Duodenal mucosa (tissue), 2 donors: ENCODE measurements at regions not wholly inside any gene's neighbourhood (a gene's known extent, or its start where the extent isn't known, plus 50 kb on each side); places are given as distances from the start of the nearest gene placed in this dataset.
"Not testable (repeated sequence)": the region's sequence is repeated elsewhere in the genome, so short reads cannot be mapped to it uniquely, and the experiment has no call there.

ENCODE experiments used
- H3K27ac ChIP-seq: one replicate; pipeline ENCODE4 v1.7.0; 2013; ENCODE audit warnings: low read depth, low read length
- H3K27me3 ChIP-seq, 2 donors: one replicate each; pipeline ENCODE4 v1.7.0; 2013; ENCODE audit warnings: low read length in 2 of 2, control low read depth in 1 of 2; ENCODE audit not compliant: insufficient read depth in 2 of 2, control insufficient read depth in 1 of 2
- H3K36me3 ChIP-seq, 2 donors: one replicate each; pipeline ENCODE4 v1.7.0; 2013; ENCODE audit warnings: low read length in 2 of 2, control low read depth in 1 of 2; ENCODE audit not compliant: insufficient read depth in 2 of 2, control insufficient read depth in 1 of 2
- H3K4me1 ChIP-seq, 2 donors: one replicate each; pipeline ENCODE4 v1.7.0; 2013; ENCODE audit warnings: low read length in 2 of 2, control low read depth in 1 of 2; ENCODE audit not compliant: insufficient read depth in 2 of 2, control insufficient read depth in 1 of 2
- H3K4me3 ChIP-seq, 2 donors: one replicate each; pipeline ENCODE4 v1.7.0; 2013; ENCODE audit warnings: low read length in 2 of 2, low read depth in 1 of 2
- H3K9ac ChIP-seq, 2 donors: one replicate each; pipeline ENCODE4 v1.7.0; 2013; ENCODE audit warnings: low read length in 2 of 2, low read depth in 1 of 2
- H3K9me3 ChIP-seq, 2 donors: one replicate each; pipeline ENCODE4 v1.7.0; 2013; ENCODE audit warnings: low read length in 2 of 2, control low read depth in 1 of 2; ENCODE audit not compliant: control insufficient read depth in 1 of 2

DNA sequence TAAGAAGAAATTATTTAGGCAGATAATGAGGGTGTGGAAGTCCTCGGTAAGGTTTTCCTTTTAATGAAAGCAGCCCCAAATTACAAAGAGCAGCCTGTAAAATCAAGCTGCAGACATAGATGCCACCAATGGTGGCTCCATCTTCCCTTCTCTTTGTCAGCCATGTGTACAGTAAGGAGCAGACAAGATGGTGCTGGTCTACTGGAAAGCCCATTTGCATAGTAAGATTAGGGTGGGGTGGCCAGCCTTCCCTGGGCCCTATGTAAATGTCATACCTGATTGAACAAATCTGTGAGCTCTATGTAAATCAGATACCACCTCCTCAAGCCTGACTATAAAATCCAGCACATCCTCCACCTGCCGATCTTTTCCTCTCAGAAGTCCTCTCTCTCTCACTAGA is 154.4 kb upstream of the SERTAD2 start:
- Histone ChIP-seq H3K9me3 (no peaks in the 10 kb centered on the region), H3K4me1 (no peaks in the 10 kb centered on the region), H3K27ac (no peak overlapping the region), H3K27me3 (no peaks in the 10 kb centered on the region), H3K36me3 (no peaks in the 10 kb centered on the region), H3K4me3 (no peak overlapping the region), H3K9ac (no peak overlapping the region)

DNA sequence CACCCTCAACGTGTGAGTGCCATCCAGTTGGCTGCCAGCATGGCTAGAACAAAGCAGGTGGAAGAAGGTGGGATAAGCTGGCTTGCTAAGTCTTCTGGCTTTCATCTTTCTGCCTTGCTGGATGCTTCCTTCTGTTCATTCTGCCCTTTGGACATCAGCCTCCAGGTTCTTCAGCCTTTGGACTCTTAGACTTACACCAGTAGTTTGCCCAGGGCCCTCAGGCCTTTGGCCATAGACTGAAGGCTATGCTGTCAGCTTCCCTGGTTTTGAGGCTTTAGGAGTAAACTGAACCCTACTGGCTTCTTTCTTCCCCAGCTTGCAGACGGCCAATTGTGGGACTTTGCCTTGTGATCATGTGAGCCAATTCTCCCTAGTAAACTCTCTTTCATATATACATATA is 155.0 kb upstream of the SERTAD2 start:
- Histone ChIP-seq H3K27me3 (no peaks in the 10 kb centered on the region), H3K27ac (no peak overlapping the region), H3K4me1 (no peaks in the 10 kb centered on the region), H3K4me3 (no peak overlapping the region), H3K9me3 (no peaks in the 10 kb centered on the region), H3K9ac (no peak overlapping the region), H3K36me3 (no peaks in the 10 kb centered on the region)

- H3K27me3 ChIP-seq: no peaks in the 10 kb centered on the region
- no peaks in the 10 kb centered on the region for H3K9me3 ChIP-seq
- H3K4me1 ChIP-seq: no peaks in the 10 kb centered on the region
- no peaks in the 10 kb centered on the region for H3K36me3 ChIP-seq
- H3K27ac ChIP-seq: no peak overlapping the region
- H3K9ac ChIP-seq: no peak overlapping the region
- no peak overlapping the region for H3K4me3 ChIP-seq
Measured at GRCh38 chr2:64809216-64809615, 155.5 kb upstream of the SERTAD2 start.

DNA sequence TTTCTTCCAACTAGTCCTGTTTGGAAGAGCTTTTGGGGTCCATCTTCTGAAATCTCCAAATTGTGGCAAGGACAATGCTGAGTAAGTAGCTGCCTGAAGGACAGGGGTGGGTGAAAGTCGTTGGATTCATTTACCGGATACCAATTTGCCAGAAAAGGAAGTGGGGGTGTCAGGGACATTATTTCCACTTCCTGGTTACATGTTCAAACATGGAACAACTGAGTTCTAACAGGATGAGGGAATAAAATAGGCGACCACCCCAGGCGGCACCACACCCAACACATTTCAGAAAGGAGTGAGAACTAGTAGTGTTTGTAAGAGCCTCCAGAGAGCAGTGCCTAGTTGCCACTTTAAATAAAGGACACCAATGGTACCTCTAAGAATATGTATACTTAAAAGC is 158.6 kb upstream of the SERTAD2 start:
- H3K27me3 ChIP-seq: no peaks in the 10 kb centered on the region
- no peaks in the 10 kb centered on the region for H3K36me3 ChIP-seq
- H3K4me3 ChIP-seq: no peak overlapping the region
- no peaks in the 10 kb centered on the region for H3K9me3 ChIP-seq
- H3K4me1 ChIP-seq: no peaks in the 10 kb centered on the region
- H3K9ac ChIP-seq: no peak overlapping the region
- H3K27ac ChIP-seq: no peak overlapping the region

DNA sequence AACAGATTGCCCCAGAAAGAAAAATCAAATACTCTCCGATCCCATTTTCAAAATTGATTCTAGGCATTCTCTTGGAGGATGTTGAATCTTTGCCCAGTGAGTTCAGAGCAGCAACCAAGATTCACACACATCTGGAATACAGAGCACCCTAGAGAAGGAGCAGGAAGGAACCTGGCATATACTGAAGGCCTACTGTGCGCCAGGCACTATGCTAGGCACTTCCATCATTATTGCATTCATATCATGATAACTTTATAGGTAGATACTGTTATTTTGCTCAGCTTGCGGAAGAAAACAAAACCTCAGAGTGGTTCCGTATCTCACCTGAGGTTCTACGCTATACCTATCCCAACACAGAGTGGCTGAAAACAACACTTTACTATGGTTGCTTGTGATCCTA is 160.3 kb upstream of the SERTAD2 start:
- Histone ChIP-seq H3K9ac (no peak overlapping the region), H3K4me1 (no peaks in the 10 kb centered on the region), H3K9me3 (no peaks in the 10 kb centered on the region), H3K27ac (no peak overlapping the region), H3K36me3 (no peaks in the 10 kb centered on the region), H3K4me3 (no peak overlapping the region), H3K27me3 (no peaks in the 10 kb centered on the region)

DNA sequence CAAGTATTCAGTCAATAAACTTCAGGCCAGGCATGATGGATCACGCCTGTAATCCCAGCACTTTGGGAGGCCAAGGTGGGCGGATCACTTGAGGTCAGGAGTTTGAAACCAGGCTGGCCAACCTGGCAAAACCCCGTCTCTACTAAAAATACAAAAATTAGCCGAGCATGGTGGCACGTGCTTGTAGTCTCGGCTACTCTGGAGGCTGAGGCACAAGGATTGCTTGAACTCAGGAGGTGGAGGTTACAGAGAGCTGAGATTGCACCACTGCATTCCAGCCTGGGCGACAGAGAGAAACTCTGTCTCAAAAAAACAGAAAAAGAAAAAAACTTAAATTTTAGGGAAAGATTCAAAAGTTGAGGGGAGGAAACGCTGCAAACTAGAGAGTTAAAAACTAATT is 162.8 kb upstream of the SERTAD2 start:
- H3K36me3 ChIP-seq, H3K27me3 ChIP-seq, H3K4me1 ChIP-seq, H3K9ac ChIP-seq, H3K4me3 ChIP-seq, H3K9me3 ChIP-seq, H3K27ac ChIP-seq: not testable (repeated sequence)

- Histone ChIP-seq H3K4me3 (no peak overlapping the region), H3K4me1 (peaks cover 0 to 5% of the 10 kb centered on the region in 2 donors), H3K36me3 (no peaks in the 10 kb centered on the region), H3K9ac (no peak overlapping the region), H3K27me3 (no peaks in the 10 kb centered on the region), H3K27ac (no peak overlapping the region), H3K9me3 (no peaks in the 10 kb centered on the region)
Measured at GRCh38 chr2:64817453-64817852, 163.7 kb upstream of the SERTAD2 start.

GRCh38 chr2:64818664-64819060 is 164.9 kb upstream of the SERTAD2 start:
- Histone ChIP-seq H3K4me1 (peaks cover 0 to 5% of the 10 kb centered on the region in 2 donors), H3K36me3 (no peaks in the 10 kb centered on the region), H3K27me3 (no peaks in the 10 kb centered on the region), H3K9me3 (no peaks in the 10 kb centered on the region), H3K4me3 (no peak overlapping the region), H3K9ac (no peak overlapping the region), H3K27ac (no peak overlapping the region)

- Histone ChIP-seq H3K27me3 (no peaks in the 10 kb centered on the region), H3K4me3 (no peak overlapping the region), H3K9me3 (no peaks in the 10 kb centered on the region), H3K4me1 (peaks cover 0 to 5% of the 10 kb centered on the region in 2 donors), H3K36me3 (no peaks in the 10 kb centered on the region), H3K9ac (no peak overlapping the region), H3K27ac (no peak overlapping the region)
Measured at GRCh38 chr2:64819361-64819760, 165.6 kb upstream of the SERTAD2 start.

- Histone ChIP-seq H3K27ac (peak overlapping the region; percentile 4), H3K9ac (peak overlapping the region in 1 of 2 donors; percentile 11), H3K4me3 (no peak overlapping the region)
Measured at GRCh38 chr2:64819774-64820688, 166.3 kb upstream of the SERTAD2 start.

More at GRCh38 chr2:64819774-64820688, 166.3 kb upstream of the SERTAD2 start:
- no peaks in the 10 kb centered on the region for H3K9me3 ChIP-seq
- no peaks in the 10 kb centered on the region for H3K36me3 ChIP-seq
- peaks cover 0 to 5% of the 10 kb centered on the region in 2 donors for H3K4me1 ChIP-seq
- no peaks in the 10 kb centered on the region for H3K27me3 ChIP-seq
